GM19372 (cell line): ENCODE measurements at regions not wholly inside any gene's neighbourhood (a gene's known extent, or its start where the extent isn't known, plus 50 kb on each side); places are given as distances from the start of the nearest gene placed in this dataset.
"Not testable (repeated sequence)": the region's sequence is repeated elsewhere in the genome, so short reads cannot be mapped to it uniquely, and the experiment has no call there.

Experiments
- ATAC-seq: cut with Tn5 transposase; IDR thresholded peaks from one replicate; pipeline ENCODE4 v1.9.1; 2021; ENCODE audit warnings: mild to moderate bottlenecking, low read depth, moderate library complexity; ENCODE audit not compliant: unreplicated experiment

DNA sequence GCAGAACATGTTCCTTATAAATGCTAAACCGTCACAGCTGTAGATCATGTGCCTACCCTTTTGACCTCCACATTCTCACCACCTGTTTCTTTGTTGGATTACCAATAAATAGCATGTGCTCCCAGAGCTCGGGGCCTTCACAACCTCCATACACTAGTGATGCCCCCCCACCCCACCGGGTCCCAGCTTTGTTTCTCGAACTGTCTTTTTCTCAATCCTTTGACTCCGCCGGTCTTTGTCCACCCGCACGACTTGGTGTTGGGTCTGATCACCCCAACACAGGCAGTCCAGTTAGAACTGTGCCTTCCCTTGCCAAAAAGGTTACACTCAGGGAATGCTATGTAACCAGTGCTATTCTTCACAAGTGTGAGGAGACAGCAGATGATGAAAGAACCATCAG, 485.9 kb upstream of the C9orf72 start:
- no peak for ATAC-seq

DNA sequence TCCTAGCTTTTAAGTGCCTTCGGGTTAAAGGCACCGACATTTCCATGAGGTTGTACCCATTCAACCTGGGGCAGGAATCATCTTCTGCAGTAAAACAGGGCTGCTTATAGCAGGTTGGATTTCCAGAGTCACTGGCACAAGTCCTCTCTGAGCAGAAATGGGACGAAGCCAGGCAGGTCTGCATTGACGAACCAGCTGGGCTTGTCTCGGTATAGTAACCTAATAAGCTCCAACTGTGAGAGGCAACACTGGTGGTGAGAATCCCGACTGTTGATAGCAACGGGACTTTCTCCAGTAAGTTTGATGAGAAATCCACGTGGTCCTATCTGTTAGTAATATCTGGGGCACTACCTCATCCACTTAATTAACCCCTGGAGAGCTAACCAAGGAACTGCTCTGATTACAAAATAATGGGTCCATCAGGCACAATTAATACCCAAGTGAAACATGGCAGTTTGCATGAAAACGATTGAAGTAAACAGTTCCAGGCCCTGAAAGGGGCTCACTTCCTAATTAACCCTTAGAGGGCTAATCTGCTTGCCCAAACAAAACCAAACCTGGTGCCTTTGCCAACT, 491.0 kb upstream of the C9orf72 start:
- ATAC-seq = no peak

DNA sequence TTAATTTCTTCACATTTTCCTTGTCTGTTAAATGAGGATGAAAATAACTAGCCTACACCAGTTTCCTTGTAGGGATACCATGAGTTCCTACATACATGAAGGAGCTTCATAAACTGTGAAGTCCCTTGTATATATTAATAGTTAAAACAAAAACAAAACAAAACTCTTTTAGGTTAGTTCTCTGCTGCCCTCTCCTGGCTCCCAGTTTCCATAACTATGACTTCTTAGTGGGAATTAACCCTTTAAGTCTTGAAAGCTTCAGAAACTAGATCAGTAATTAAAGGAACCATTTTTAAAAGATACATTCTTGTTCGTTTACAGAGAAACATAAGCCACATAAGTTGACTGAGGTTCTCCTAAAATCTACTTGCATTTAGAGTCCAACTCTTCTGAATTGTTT, 500.0 kb upstream of the C9orf72 start:
- ATAC-seq = no peak

DNA sequence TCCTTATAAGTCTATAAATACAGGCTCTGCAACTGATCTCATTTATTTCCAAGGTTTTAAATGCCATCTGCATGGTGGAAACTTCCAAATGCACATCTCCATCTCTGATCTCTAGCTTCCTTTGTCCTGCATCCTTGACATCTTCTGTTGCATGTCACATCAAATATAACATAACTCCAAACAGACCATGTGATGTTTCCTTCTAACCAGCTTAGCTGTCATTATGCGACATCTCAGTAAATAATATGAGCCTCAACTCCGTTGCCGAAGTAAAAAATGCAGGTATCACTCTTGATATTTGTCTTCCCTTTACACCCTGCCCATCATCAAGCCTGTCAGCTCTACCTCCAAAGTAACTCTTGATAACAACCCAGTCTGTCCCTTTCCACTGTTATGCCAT, 506.4 kb upstream of the C9orf72 start:
- ATAC-seq = no peak

DNA sequence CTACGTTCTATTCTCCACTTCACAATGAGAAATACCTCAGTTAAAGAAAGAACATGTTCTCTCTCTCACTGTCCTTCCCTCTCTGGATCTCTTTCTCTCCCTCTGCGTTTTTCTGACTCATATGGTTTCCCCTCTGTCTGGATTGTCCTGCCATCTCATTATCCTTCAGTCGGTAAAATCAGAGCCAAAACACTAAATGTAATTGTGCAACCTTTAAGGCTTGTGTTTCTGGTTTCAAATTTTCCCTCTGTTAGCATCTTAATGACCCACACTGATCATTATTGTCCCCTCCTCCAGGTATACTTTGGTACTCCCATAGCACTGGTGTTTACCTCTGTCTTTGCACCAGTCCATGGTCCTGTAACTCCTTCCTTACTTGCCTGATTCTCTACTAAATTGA, 509.4 kb upstream of the C9orf72 start:
- no peak for ATAC-seq

DNA sequence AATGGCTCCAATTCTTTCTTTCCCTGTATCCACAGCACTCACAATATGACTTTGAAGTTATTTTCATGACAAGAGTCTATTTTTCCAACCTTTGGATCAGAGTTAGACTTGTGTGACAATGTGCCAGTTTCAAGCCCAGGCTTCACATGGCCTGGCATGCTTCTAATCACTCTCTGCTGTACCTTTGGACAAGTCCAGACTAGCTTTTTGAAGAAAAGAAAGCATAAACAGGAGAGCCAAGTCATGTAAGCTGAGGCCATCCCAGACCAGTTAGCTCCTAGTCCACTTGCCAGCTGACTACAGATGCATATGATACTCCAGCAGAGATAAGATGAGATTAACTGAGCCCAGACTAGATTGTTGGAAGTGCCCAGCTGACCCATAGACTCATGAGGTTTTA, 513.6 kb upstream of the C9orf72 start:
- ATAC-seq = no peak

DNA sequence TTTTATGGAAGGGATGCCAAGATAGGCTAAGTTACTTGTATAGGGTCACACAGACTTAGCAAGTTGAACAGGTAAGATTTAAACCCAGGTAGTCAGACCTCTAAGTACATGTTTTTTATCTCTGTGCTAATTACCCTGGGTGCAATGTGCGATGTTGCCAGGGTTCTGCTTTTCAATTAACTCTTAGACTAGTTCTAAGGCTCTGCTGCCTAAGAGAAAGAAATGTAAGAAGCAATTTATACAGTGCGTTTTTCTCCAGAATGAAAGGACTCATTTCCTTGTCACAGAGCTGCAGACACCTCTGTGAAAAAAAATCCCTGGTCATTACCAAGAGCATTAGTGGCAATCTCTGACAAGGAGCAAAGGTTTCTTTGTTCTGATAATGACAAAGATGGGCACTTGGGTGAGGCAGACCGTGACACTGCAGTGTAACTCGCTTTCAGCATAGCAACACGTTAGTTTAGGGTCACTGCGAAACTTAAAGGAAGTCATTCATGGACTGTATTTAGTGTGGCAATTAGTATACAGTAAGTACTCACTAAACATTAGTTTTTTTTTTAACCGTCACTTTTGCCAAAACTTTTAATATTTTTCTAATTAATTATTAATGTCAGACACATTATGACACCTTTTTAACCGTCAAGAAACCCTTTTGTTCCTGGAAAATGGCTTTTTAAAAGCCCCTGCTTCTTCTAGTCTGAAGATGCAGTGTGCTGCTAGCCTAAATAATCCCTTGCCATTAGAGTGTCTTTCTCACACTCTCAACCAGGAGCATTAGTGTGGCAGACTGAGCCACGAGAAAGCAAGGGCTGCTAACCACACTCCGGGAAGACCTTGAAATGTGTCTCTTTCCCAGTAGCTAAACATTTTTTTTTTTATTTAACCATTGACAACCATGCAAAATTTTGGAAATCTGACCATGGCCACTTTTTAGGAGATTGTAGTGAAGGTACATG, 520.0 kb upstream of the C9orf72 start:
- no peak for ATAC-seq

DNA sequence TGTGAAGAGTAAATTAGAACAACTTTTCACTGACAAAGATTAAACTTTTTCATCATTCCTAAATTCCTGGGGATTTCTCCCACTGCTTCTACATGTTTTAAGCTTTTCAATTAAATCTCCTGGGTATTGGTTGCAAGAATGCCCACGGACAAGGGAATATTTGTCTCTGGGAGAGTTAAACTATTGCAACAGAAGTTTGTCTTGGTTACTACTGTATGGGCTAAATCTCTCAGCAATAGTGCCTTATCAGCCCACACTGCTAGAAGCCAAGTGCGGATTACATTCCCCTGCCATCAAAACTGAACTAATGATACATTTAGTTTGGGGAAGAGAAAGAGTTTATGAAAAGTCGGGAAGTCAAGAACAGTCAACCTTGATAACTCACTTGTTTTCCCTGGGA, 528.2 kb upstream of the C9orf72 start:
- ATAC-seq = no peak

DNA sequence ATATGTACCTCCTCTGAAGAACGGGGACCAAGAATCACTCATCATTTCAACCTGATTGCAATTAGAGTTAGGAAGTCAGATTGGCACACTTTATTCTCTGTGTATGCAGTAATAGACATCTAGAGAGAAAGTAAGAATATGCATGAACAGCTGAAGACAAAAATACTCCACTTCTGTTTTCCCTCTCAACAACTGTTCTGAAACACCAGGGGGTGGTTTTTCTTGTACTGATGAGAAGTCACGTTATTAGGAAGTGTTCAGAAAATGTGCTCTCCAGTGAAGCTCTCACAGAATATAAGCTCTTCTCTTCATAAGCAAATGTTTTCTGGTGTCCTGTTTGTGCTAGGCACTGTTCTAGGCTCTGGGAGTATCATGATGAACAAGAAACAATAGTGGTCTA, 531.7 kb upstream of the C9orf72 start:
- ATAC-seq = no peak

DNA sequence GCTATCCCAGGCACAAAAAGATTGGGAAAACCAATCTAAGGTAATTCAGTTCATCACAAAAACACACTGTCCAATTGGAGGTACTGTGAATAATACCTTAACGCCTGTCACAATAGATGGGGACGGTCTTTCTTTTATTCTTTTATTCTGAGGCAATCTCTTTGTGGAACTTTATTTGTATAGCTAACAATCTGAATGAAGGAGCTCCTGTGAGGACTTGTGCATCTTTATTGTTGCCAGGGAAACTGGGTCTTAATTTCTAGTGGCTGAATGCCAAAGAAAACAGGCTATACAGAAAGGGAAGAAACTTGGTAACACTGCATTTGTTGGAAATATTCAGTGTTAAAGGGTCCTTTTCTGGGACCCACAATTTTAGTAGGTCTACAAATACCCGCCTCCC, 546.9 kb upstream of the C9orf72 start:
- no peak for ATAC-seq

DNA sequence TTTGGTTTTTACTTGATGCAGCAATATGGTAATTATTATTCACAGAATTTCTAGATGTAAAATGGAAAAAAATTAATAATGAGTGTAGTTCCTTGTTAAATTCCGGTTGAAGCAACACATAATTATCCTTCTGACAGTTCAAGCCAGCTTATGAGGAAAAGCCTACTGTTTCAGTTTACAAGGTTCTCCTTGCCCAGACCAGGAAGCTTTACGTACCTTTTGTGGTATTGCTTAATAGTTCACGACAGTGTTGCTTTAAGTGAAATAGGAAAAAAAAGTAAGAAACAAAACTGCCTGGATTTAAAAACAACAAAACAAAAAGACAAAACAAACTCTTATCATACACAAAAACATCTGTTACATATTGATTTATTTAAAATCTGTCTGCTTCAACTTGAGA, 547.3 kb upstream of the C9orf72 start:
- ATAC-seq = no peak

DNA sequence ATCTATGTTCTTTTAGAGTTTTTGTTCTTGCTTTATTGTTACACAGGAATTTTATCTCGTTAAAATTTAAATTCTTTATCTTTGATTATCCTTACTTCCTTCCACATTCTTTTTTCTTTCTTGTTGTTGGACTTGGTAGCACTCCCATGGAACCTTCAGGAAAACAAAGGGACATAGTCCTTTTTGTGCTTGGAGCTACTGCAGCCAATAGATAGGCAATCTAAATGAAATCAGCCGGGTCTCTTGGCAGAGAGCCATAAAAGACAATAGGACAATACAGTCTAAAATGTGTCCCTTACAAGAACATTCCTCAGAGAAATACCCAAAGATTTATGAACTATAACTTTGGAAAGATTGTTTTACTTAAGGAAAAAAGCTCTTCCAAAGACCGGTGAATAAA, 548.1 kb upstream of the C9orf72 start:
- ATAC-seq = no peak

DNA sequence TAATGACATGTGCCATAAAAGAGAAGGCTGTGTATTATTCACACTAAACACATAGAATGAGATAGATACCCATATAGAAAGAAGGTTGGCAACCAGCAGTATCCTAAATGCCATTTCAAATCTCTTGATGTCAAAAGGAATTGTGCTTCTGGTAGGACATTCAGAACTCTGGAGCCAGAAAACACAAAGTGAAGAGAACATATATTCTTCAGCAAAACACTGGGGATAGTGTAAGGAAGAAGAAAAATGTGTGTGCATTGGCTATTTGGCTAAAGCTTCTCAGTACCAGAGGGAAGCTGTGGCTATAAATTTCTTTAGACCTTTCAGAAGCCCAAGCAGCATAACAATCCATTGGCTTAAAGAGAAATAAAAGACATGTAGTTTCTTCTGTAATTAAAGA, 551.6 kb upstream of the C9orf72 start:
- no peak for ATAC-seq

DNA sequence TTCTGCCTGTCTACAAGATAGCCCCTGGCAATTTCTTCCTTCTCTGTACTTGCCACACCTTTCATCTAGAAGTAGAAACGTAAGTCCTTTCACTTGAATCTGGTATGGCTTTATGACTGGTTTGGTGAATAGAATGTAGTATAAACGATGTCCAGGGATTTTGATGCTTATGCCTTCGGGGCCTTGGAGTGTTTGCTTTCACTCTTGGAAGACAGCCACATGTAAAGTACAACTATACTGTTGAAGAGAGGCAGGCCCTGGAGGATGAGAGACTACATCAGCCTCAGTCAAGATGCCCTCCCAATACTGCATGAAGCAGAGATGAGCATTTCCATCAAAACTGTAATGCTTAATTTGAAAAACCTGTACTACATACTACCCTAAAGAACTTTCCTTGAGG, 553.8 kb upstream of the C9orf72 start:
- ATAC-seq = no peak

DNA sequence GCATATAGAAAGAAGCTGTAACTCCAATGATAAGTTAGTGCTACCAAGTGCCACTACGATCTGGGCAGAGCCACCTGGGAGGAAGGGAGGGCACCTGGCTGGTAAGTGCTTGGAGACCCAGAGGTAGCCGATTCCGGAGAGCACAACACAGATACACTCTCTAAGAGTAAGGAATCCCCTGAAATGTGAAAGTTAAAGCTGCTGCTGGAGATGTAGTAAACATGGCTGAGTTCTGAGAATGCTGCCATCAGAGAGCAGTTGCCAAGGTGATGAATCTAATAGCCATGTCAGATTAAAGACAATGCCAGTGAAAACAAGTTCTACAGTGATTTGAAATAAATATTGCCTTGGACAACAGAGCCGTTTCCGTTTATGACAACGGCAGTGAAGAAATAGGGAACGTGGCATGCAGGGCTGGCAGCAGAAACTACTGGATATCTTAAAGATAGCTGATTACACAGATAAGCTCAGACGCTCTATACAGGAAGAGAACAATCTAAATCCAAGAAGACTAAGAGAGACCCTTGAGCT, 561.2 kb upstream of the C9orf72 start:
- no peak for ATAC-seq

DNA sequence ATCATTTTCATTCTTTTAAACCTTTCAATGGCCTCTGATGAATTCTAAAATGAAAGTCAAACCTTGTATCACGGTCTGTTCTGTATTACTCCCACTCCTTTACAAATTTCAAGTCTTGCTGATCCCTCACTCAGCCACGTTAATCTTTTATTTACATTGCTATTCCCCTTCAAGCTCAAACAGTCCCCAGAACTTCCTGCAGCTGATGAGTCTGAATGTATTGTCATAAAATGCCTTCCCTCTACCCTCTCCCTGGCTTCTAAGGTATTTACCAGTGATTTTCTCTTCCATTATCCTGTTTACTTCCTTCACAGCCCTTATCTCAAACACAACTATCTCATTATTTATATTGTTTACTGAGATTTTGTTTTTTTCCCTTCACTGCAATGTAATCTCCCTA, 562.3 kb upstream of the C9orf72 start:
- no peak for ATAC-seq

DNA sequence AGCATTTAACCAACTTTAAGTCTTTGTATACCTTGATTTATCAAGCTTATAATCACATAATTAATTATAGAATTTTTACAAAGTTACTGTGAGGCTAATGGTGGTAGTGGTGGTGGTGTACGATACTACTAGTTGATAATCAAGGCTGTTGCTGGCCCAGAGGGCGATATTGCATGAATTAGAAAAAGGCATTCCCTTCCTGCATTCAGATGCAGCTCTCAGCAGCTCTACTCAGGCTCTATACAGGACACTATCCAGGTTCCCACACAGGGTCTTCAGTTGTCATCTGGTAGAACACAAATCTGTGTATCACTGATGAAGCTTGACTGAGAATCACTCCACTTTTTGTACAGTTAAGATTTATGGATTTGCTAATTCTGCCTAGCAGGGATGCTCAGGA, 562.8 kb upstream of the C9orf72 start:
- no peak for ATAC-seq

DNA sequence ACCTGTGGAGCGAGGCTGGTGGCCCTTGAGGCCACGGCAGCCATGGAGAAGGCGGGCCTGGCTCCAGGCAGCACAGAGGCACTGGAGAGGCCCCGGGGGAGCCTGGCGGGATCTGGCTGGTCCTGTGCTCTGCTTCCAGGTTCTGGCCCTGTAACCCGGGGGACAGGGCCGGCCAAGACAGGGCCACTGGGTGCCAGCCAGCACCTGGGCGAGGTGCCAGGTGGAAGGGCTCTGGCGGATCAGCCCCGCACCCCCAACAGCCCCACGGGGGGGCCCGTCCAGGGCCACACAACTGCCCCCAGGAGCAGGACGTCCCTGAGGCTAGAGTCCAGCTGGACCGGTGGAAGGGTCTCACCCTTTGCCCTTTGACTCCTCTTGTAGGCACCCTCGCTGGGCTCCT, 574.1 kb upstream of the C9orf72 start:
- not testable (repeated sequence) for ATAC-seq

DNA sequence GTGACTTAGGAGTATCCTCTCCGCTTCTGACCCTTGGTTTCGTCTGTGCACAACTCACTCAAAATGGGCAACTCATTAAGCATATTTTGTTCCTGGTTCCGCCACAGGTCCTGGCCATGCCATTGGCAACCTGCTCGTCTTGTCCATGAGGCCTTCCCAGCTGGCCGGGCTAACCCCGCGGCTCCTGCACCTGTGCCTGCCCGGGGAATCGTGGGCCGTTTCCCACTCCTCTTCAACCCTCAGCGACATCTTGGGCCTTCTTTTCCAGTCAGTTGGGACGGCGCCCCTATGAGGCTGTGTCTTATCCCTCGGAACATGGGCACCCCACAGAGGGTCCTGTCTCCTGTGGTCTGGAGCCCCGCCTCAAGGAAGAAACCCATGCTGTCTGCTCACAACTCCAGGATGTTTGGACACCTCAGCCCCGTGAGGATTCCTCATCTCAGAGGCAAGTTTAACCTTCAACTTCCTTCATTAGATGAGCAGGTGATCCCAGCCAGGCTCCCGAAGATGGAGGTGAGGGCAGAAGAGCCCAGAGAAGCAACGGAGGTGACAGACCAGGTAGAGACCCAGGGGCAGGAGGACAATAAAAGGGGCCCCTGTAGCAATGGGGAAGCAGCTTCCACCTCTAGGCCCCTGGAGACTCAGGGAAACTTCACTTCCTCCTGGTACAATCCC, 574.8 kb upstream of the C9orf72 start:
- not testable (repeated sequence) for ATAC-seq

DNA sequence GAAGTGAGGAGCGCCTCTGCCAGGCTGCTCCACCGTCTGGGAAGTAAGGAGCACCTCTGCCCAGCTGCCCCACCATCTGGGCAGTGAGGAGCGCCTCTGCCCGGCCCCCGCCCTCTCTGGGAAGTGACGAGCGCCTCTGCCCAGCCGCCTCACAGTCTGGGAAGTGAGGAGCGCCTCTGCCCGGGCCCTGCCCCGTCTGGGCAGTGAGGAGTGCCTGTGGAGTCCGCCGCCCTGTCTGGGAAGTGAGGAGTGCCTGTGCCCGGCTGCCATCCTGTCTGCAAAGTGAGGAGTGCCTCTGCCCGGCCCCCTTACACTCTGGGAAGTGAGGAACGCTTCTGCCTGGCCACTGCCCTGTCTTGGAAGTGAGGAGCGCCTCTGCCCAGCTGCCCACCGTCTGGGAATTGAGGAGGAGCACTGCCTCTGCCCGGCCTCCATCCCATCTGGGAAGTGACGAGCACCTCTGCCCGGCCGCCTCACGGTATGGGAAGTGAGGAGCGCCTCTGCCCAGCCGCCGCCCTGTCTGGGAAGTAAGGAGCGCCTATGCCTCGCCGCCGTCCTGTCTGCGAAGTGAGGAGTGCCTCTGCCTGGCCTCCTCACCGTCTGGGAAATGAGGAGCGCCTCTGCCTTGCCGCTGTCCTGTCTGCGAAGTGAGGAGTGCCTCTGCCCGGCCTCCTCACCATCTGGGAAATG, 576.2 kb upstream of the C9orf72 start:
- ATAC-seq = not testable (repeated sequence)

DNA sequence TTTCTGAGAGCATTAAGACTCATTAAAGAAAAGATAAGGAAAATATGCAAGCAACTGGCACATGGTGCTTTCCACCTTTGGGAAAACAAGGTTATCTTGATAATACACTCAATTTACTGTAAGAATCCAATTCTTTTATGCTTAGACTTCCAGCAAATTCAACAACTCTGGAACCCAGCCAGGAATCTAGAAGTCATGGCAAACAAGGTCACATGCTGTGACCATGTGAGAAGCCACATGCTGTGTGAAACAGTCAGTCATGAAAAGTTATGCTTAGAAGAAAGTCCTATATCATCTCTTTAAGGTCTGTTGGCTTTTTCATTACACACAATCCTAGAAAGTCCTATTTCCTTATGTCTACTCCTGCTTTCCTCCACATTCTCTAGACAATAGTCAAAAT, 581.8 kb upstream of the C9orf72 start:
- no peak for ATAC-seq
